ENCODE measurements at regions not wholly inside any gene's neighbourhood (a gene's known extent, or its start where the extent isn't known, plus 50 kb on each side); places are given as distances from the start of the nearest gene placed in this dataset.

DNA sequence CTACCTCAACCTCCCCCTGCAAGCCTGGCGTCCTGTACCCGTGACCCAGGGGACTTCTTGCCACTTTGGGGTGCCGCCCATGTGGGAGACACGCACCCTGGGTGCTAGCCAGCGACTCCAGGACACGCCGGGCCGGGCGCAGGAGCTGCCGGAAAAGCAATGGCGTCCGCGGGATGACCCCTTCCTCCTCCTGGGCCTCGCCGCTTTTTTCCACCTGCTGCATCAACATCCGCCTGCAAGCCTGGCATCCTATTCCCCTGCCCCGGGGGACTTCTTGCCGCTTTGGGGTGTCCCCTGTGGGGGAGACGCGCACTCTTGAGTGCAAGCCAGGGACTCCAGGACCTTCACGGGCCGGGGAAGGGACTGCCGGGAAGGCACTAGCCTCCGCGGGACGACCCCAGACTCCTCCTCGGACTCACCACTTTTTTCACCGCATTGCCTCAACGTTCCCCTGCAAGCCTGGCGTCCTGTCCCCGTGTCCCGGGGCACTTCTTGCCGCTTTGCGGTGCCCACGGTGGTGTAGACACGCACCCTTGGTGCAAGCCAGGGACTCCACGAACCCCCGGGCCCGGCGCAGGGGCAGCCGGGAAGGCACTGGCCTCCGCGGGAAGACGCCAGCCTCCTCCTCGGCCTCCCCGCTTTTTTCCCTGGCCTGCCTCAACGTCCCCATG is 237.8 kb downstream of the TUBA3C start:
- TF ChIP-seq, protein P1, sequence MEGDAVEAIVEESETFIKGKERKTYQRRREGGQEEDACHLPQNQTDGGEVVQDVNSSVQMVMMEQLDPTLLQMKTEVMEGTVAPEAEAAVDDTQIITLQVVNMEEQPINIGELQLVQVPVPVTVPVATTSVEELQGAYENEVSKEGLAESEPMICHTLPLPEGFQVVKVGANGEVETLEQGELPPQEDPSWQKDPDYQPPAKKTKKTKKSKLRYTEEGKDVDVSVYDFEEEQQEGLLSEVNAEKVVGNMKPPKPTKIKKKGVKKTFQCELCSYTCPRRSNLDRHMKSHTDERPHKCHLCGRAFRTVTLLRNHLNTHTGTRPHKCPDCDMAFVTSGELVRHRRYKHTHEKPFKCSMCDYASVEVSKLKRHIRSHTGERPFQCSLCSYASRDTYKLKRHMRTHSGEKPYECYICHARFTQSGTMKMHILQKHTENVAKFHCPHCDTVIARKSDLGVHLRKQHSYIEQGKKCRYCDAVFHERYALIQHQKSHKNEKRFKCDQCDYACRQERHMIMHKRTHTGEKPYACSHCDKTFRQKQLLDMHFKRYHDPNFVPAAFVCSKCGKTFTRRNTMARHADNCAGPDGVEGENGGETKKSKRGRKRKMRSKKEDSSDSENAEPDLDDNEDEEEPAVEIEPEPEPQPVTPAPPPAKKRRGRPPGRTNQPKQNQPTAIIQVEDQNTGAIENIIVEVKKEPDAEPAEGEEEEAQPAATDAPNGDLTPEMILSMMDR (conservative IDR thresholded peaks at IDR 0.05): no peak
- TF ChIP-seq ZFX (IDR thresholded peaks at IDR 0.05): no peak
